Activated CD4-positive, alpha-beta T cell treated with anti-CD3 and anti-CD28 coated beads for 1 hour (primary cell): ENCODE measurements at regions not wholly inside any gene's neighbourhood (a gene's known extent, or its start where the extent isn't known, plus 50 kb on each side); places are given as distances from the start of the nearest gene placed in this dataset.

Experiments used
- DNase-seq: peaks from one replicate; pipeline ENCODE4 v3.0.0-alpha.2; 2020

GRCh38 chr7:22676385-22676784, 50.6 kb upstream of the IL6 start:
- no peak for DNase-seq

DNA sequence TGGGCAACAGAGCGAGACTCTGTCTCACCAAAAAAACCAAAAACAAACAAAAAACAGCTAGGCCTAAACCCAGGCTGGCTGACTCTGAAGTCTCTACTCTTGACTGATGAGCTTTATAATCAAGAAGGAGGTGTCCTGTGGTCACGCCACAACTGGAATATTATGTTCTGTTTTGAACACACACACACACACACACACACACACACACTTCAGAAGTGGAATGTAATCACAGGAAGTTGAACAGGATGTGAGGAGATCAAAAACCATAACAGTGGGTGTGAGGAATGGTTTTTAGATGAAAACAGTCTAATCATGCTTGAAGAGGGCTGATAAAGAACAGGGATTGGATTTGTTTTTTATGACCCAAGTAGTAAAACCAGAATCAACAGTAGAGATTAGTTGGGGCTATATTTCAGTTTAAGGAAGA, 51.1 kb upstream of the IL6 start:
- DNase-seq = no peak

GRCh38 chr7:22675421-22675820, 51.6 kb upstream of the IL6 start:
- no peak for DNase-seq

- DNase-seq = no peak
Observed at GRCh38 chr7:22672846-22673680, 53.9 kb upstream of the IL6 start.

DNA sequence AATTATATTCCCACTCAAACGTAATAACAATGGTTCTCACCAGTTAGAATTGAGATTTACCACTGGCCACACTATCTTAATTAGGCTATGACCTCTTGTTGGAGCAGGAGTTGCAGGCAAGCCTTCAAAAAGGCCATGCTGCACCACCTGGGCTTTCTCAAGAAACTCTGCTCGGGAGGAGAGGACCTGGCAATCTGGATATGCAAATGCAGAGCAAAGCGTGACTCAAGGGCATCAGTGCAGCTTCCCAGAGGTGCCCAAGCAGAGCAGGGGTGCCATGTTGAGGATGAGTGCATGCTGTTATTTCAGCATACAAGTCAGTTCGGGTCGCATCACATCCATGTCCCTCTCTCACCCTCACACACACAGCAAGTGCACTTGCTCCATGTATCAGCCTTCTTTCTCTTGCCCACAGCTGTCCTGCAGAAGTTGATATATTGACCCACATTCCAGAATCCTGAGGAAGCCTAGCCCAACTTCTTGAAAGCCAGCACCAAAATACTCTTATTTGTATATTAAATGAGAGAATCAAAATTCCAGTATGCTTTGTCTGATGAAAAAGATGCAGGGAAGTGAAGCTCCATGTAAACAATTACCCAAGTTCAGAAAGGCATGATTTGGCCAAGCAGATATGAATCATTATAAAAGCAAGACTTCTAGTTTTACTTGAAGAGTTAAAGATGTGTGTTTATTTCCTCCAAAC, 55.7 kb upstream of the IL6 start:
- no peak for DNase-seq

DNA sequence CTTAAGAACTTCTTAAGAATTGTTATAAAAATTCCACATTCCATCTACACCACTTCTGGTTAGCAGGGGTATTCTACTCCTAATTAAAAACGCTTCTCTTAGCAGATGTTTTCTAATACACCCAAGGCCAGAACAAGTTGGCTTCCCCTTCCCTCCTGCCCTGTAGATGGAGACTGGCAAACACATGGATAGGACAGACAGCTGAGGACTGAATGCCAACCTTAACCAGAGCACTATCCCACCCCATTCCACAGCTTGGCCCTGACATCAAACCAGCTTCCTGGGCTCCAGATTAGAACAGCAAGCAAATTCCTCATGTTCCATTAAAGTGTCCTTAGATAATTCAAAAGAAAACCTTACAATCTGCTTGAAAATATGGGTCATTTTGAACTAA, 56.6 kb upstream of the IL6 start:
- DNase-seq = no peak

DNA sequence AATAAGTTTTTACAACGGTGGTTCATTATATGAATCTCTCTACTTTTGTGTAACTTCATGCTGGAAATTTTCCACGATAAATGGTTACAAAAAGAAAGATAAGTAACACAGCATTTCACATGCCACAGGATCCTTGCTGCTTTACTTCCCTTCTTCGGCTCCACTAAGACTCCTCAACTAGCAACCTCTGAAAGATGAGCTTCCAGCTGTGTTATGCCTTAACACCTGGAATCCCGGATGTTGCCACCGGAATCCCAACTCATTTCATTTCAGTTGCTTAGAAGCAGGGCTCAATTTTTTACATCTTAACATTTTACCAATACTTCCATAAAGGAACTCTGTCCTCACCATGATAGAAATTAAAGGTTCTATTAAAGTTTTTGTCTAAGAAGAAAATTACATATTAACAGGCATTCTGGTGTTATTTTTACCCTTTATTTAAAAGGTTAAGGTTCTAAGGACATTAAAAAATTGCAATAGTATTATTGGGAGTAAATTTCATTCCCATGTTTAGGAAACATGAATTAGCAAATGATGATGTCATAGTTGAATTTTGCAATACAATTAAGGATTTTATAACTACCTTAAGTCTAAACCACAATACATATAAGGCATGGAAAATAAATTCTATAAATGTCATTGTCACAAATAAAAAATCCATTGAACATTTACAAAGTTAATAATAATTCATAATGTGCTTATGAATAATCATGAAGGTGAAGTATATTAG, 57.1 kb upstream of the IL6 start:
- DNase-seq = no peak

DNA sequence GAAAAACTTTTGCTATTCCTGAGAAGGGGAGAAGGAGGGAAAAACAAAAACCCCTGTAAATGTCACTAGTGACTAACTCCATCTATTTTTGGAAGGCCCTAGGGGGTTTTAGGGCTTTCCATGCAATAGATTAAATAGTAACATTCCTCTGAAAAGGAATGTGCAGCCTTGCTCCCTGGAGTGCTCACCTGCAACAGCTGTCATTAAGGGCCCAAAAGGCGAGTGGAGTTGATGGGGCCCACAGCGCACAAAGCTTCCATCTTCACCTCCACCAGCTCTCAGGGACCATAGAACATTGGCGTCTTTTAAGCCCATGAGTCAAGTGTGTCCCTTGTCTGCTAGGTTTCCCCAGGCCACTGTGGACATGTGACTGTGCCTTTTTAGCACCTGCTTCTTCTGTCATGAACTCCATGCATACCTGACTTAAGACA, 58.0 kb upstream of the IL6 start:
- no peak for DNase-seq

GRCh38 chr7:22667562-22668239, 59.3 kb upstream of the IL6 start:
- no peak for DNase-seq

DNA sequence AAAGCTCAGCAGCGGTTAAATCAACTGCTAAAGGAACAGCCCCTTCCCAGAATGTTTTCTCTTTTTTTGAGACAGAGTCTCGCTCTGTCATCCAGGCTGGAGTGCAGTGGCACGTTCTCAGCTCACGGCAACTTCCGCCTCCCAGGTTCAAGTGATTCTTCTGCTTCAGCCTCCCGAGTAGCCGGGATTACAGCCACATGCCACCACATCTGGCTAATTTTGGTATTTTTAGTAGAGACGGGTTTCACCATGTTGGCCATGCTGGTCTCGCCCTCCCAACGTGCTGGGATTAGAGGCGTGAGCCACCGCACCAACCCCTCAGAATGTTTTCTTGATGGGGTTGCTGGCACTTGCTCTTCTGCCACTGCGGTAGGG, 59.8 kb upstream of the IL6 start:
- DNase-seq = no peak

DNA sequence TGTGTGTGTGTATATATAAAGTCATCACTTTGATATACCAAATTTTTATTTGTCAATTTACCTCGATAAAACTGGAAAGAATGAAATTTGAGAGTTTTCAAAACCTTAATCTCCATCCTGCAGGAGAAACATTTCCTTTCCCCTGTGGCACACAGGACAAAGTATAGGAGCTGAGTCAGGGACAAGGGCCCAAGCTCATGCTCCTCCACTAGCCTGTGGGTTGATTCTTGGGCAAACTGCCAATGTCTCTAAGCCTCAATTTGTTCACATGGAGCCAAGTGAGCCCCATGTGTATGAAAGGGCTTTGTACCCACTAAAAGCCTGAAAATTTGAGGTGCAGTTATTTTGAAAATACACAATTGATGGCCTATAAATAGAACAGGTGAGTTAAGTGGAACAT, 60.3 kb upstream of the IL6 start:
- DNase-seq = no peak

- DNase-seq = no peak
Observed at GRCh38 chr7:22665923-22666322, 61.1 kb upstream of the IL6 start.

GRCh38 chr7:22664988-22665798, 61.8 kb upstream of the IL6 start:
- DNase-seq = no peak

DNA sequence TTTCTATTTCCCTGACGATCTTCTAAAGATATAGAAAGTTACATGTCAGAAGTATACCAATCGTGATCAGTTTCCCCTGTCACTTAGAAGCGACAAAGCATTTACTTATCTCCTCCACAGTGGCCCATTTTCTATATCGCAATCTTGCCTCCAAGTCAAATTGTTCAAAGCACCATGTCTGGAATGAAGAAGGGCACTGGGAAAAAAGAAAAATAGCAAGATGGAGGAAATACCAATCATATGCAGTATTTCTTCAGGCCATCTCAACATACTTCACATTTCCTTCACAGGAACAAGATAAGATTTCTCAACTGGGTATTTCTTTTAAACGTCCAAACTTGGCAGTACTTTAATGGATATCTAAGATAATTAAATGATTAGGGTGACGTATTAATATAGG, 63.3 kb upstream of the IL6 start:
- DNase-seq = no peak

GRCh38 chr7:22663357-22663718, 63.7 kb upstream of the IL6 start:
- no peak for DNase-seq

DNA sequence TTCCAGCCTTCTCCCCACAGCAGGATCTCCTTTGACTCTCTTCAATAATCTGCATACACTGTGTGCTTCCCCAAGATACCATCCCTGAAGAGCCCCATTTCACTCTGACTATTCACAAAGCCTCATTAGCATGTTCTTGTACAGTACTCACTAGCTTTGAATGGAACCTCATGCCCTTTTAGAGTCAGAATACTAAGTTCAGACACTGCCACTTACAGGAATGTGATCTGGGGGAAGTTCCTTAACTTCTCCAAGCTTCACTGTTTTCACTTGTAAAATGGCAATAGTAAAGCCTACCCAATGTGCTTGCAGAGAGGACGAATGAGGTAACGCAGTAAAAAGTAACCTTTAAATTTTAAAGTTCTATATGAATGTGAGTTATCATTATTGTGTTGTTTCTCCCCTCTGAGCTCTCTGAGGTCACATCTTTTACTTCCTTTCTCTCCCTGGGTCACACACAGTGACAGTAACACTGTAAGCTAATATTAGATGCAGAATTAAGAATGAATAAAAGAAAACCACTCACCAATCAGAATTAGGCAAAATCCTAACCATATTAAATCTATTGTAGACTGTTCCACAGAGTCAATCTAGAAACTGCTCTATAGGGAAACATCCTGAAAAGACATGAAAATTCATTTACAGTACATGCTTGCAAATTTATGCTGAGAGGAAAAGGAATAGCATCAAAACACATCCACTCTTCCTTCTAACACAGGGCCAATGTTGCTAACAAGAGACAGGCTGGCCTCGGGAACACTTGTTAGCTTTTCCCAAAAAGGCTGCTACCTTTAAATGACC, 64.2 kb upstream of the IL6 start:
- DNase-seq = no peak

- DNase-seq = no peak
Observed at GRCh38 chr7:22662036-22662435, 65.0 kb upstream of the IL6 start.

GRCh38 chr7:22660732-22661131, 66.3 kb upstream of the IL6 start:
- DNase-seq = no peak

- DNase-seq = no peak
Observed at GRCh38 chr7:22660293-22660692, 66.7 kb upstream of the IL6 start.

- DNase-seq = no peak
Observed at GRCh38 chr7:22659741-22660140, 67.3 kb upstream of the IL6 start.

DNA sequence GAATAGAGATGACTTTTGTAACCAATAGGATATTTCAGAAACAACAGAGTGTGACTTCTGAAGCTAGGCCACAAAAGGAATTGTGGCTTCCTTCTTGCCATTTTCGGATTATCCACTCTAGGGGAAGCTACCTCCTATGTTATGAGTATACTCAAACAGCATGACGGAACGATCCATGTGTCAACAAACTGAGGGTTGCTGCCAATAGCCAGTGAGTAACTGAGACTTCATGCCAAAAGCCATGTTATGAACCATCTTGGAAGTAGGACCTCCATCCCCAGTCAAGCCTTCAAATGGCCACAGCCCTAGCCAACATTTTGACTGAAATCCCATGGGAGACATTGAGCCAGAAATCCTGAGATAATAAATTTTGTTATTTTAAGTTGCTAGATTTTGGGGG, 69.0 kb upstream of the IL6 start:
- DNase-seq = no peak

DNA sequence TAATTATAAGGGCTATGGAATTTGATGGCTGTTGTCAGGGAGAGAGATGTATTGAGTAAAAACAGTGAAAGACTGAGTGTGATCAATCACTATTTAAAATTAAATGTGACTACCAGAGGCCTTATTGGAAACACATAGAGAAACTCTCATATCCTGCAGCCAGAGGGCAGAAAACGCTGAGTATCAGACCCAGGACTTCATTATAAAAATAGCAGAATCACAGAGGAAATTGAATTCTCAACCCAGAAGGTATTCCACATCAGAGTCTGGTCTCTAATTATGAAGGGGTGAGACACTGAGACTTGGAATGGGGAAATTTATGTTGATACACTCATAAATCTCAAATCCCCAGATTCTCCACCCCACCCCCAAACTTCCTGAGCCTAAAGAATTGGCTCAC, 69.5 kb upstream of the IL6 start:
- DNase-seq = no peak
